ENCODE measurements at regions not wholly inside any gene's neighbourhood (a gene's known extent, or its start where the extent isn't known, plus 50 kb on each side); places are given as distances from the start of the nearest gene placed in this dataset.
"Not testable (repeated sequence)": the region's sequence is repeated elsewhere in the genome, so short reads cannot be mapped to it uniquely, and the experiment has no call there.

- H3K27me3 ChIP-seq (ENCODE audit: control insufficient read depth, insufficient read depth, low read length); BruUV-seq (replicated peaks); DNase-seq; H2AK9ac ChIP-seq (replicated peaks; ENCODE audit: low read depth, low read length, poor library complexity); CTCF ChIA-PET; dilution Hi-C loops (cut with HindIII; ENCODE audit: low sequenced_read_pairs, unreplicated experiment); intact Hi-C loops (cut with micrococcal nuclease); H4K91ac ChIP-seq (ENCODE audit: insufficient read depth, low read depth, low read length); H2AFZ ChIP-seq (replicated peaks; ENCODE audit: low read length, poor library complexity); H2BK15ac ChIP-seq (ENCODE audit: low read depth, low read length); H4K20me1 ChIP-seq (ENCODE audit: insufficient read depth, low read length); H3K9ac ChIP-seq (ENCODE audit: low read depth, low read length); H3K9me3 ChIP-seq (ENCODE audit: control insufficient read depth, insufficient read depth, low read length); H3K79me1 ChIP-seq (ENCODE audit: low read depth in 1 of 2, low read length in 2 of 2); H3K4ac ChIP-seq (ENCODE audit: low read depth, low read length); H3K23ac ChIP-seq (ENCODE audit: low read depth, low read length); H3K4me2 ChIP-seq (ENCODE audit: low read depth, low read length); H2AK5ac ChIP-seq (ENCODE audit: low read depth, low read length); H3K56ac ChIP-seq (ENCODE audit: extremely low read depth, insufficient read depth, low read length); H3K27ac ChIP-seq (ENCODE audit: insufficient read depth, low read length); H2BK120ac ChIP-seq (ENCODE audit: low read depth, low read length); POLR2A ChIA-PET (ENCODE audit: unreplicated experiment); H2BK20ac ChIP-seq (ENCODE audit: low read depth, low read length); H2BK5ac ChIP-seq (ENCODE audit: low read depth, low read length, poor library complexity, severe bottlenecking); H3K18ac ChIP-seq (ENCODE audit: low read depth, low read length); H4K8ac ChIP-seq (ENCODE audit: low read depth in 2 of 2, low read length in 2 of 2); H4K5ac ChIP-seq (ENCODE audit: low read depth, low read length); H3K14ac ChIP-seq (replicated peaks; ENCODE audit: low read depth, low read length); H3K9me1 ChIP-seq (ENCODE audit: insufficient read depth, low read length); ATAC-seq (ENCODE audit: low read depth); H3K4me1 ChIP-seq (ENCODE audit: control insufficient read depth, insufficient read depth, low read length); H3K4me3 ChIP-seq (ENCODE audit: insufficient read depth, low read depth, low read length); H3K36me3 ChIP-seq (ENCODE audit: control insufficient read depth, insufficient read depth, low read length); in situ Hi-C loops (cut with MboI; ENCODE audit: low sequenced_read_pairs): not testable (repeated sequence)
- WGBS, 2 experiments (ENCODE audit: extremely low coverage in 2 of 2, insufficient read length in 1 of 2) = no CpG with 5 or more reads among the region's 3 CpGs
Measured at GRCh38 chr9:27832108-27832507, 258.8 kb upstream of the C9orf72 start.
